HL-60/S4 treated with phorbol 12-myristate 13-acetate at 8.2 ng/mL for 4 days and 3 days (cell line): ENCODE measurements at regions not wholly inside any gene's neighbourhood (a gene's known extent, or its start where the extent isn't known, plus 50 kb on each side); places are given as distances from the start of the nearest gene placed in this dataset.

Experiments
- in situ Hi-C: fragments of 300-500 bp; cut with MboI; formaldehyde crosslinking; loops from 2 replicates; pipeline ENCODE4 v1.15.0; 2022; ENCODE audit warnings: low sequenced_read_pairs

DNA sequence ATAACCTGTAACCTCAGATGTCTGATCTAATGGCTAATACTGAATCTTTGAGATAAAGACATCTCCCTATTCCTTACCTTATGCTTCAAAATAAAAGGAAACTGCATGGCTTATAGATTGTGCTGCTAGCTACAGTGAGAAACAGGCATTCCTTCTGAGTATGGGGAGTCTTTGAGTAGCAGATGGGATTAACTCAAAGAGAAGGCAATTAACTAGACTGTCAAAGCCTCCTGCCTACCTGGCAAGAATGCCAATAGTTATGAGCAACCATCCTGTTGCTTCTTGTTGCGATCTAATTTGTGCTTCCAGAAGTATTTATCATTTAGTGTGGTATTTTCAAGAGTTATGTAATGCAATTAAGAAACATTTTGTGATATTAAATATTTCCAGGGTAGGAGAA is 660.0 kb upstream of the TMEFF2 start:
- in situ Hi-C loops, result no loop called here

DNA sequence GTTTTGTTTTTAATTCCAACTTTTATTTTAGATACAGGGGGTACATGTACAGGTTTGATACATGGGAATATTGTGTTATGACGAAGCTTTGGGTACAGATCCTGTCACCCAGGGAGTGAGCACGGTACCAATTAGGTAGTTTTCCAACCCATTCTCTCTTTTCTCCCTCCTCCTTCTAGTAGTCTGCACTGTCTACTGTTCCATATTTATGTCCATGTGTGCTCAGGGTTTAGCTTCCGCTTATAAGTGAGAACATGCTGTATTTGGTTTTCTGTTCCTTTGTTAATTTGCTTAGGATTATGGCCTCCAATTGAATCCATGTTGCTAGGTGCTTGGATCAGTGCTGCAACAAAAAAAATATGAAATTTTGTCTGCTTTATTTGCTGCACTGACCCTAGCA is 659.3 kb upstream of the TMEFF2 start:
- in situ Hi-C loops, result no loop called here

- in situ Hi-C loops, result no loop called here
Observed at GRCh38 chr2:192828947-192829346, 634.2 kb upstream of the TMEFF2 start.

GRCh38 chr2:192828175-192828574 is 633.4 kb upstream of the TMEFF2 start:
- in situ Hi-C loops, result no loop called here

- in situ Hi-C loops, result no loop called here
Observed at GRCh38 chr2:192827735-192828134, 633.0 kb upstream of the TMEFF2 start.

- in situ Hi-C loops, result no loop called here
Observed at GRCh38 chr2:192814376-192814775, 619.6 kb upstream of the TMEFF2 start.

GRCh38 chr2:192813341-192813740 is 618.6 kb upstream of the TMEFF2 start:
- in situ Hi-C loops, result no loop called here

GRCh38 chr2:192809173-192809572 is 614.4 kb upstream of the TMEFF2 start:
- in situ Hi-C loops, result no loop called here

DNA sequence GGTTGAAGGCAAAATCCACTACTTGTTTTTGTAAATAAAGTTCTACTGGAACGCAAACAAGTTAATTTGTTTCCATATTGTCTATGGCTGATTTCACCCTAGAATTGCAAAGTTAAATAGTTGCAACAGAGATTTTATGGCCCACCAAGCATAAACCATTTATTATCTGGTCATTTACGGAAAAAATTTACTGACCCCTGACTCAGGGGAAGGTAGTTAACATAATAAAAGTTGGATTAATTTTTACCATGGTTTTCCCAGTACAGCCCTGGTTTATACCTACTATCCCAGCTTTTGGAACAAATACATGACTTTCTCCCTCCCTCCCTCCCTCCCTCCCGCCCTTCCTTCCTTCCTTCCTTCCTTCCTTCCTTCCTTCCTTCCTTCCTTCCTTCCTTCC is 588.9 kb upstream of the TMEFF2 start:
- in situ Hi-C loops, result no loop called here

GRCh38 chr2:192775459-192776262 is 580.9 kb upstream of the TMEFF2 start:
- in situ Hi-C loops, result no loop called here

- in situ Hi-C loops, result no loop called here
Observed at GRCh38 chr2:192775011-192775410, 580.3 kb upstream of the TMEFF2 start.

DNA sequence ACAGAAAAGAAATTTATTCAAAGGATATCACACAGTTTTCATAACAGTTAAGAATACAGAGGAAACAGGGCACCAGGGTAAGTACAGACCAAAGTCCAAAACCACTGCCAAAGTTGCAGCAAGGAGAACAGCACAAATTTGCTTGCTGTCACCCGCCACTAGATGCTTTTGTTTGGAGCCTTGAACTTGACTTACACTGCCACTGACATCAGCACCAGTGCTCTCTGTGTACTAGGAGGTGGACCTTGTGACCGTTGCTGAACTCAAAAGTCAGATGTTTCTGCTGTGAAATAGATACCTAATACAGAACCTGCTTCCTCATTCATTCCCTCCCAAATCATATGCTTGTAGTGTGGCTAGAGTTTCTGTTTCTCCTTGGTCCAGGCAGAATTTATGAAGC is 578.3 kb upstream of the TMEFF2 start:
- in situ Hi-C loops, result no loop called here

DNA sequence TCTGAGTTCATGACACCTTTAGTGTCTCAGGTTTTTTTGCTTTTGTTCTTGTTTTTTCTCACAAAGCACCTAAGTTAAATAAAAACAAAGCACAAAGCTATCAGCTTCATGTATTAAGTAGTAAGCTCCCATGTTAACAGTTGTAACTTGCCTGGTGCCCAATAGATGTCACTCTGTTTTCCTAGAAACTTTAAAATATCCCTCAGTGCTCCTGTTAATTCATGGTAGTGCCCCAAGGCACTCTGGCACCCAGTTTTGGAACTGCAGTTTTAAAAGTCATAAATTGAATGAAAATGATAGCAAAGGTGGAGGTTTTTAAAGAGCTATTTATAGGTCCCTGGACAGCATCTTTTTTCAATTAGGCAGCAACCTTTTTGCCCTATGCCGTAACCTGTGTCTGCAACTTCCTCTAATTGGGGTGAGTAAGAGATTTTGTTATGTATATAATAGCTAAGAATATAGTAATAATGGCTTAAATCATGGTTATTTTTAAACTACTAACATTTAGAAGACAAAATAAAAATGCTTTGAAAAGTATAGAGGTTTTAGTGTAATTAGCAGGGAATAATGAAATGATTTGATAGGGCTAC is 555.0 kb upstream of the TMEFF2 start:
- in situ Hi-C loops, result no loop called here

- in situ Hi-C loops, result no loop called here
Observed at GRCh38 chr2:192741889-192742288, 547.2 kb upstream of the TMEFF2 start.

GRCh38 chr2:192735447-192735846 is 540.7 kb upstream of the TMEFF2 start:
- in situ Hi-C loops, result no loop called here

GRCh38 chr2:192729369-192729768 is 534.6 kb upstream of the TMEFF2 start:
- in situ Hi-C loops, result no loop called here

GRCh38 chr2:192725991-192726390 is 531.3 kb upstream of the TMEFF2 start:
- in situ Hi-C loops, result no loop called here

DNA sequence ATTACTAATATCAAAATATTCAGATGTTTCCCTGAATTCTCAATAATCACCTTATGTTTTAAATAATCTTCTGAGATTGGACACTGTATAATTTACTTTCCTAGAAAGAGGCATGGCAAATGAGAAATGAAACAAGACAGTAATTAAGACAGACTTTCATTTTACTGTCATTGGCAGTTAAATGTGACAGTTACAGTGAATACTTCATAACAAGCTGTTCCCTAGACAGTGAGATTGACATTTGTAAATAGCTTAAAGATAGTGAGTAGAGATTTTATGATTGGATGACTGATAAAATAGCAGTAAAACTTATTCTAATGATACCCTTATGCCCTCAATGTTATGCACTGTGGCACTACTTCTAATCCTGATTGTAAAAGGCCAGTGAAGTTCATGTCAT is 524.9 kb upstream of the TMEFF2 start:
- in situ Hi-C loops, result no loop called here

DNA sequence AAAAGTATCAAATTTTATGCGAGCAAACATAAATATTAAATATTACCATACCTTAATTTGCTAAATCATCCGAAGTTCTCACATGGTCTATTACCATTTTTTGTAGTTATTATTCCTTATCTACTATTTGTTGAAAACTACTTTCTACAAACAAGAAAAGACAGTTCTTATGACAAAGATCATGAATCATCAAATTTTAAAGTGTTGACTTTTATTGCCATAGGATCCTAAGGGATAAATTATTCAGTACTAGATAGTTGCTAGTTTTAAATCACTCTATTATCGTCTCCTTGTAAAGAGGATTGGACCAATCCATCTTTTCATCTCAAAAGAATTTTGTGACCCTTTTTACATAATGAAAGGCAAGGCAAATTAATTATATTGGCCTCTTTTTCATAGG is 523.6 kb upstream of the TMEFF2 start:
- in situ Hi-C loops, result no loop called here

DNA sequence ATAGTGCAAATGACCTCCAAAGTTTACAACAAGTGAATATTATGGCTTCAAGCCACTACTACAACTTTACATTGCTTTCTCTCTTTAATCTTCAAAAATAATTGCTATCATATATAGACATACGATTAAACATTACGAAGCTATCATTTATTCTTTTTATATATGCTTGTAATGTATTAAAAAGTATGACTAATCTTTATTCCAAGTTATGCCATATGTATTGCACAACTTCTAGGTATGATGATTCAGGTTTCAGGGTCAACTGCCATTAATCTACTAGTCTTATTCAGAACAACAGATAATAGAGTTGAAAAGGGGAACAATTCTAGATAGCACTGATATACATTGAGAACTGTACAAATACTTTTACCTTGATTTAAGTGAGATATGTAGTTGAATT is 506.2 kb upstream of the TMEFF2 start:
- in situ Hi-C loops, result no loop called here

DNA sequence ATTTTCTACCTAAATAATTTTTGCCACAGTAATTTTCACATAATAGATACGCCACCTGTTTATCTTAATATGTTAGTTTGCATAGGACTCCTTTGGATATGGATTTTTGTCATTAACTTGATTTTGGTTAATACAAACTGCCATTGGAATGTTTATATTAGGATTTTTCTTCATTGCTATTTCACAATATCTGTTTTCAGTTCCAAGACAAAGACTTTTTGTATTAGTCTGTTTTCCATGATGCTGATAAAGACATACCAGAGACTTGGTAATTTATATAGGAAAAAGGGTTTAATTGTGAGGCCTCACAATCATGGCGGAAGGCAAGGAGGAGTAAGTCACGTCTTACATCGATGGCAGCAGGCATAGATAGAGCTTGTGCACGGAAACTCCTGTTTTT is 503.1 kb upstream of the TMEFF2 start:
- in situ Hi-C loops, result no loop called here

DNA sequence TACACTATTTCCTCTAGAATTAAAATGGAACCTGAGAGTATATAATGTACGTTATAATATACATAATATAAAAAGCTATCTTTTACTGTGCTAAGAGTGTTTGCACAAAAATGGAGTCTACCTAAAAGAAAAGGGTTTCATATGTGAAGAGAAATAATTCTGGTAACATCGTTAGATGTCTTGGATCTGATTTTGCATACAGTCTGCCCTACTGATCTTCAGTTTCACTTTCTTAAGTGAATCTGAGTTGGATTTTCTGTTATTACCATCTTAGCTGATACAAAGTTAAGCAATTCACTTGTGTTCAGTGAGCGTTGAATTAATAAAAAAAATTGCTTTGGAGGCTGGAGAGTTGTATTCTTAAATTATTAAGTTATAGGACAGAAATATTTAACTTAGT is 502.1 kb upstream of the TMEFF2 start:
- in situ Hi-C loops, result no loop called here

GRCh38 chr2:192687015-192687414 is 492.3 kb upstream of the TMEFF2 start:
- in situ Hi-C loops, result no loop called here
